Panc1 (cell line): ENCODE measurements at regions not wholly inside any gene's neighbourhood (a gene's known extent, or its start where the extent isn't known, plus 50 kb on each side); places are given as distances from the start of the nearest gene placed in this dataset.

Experiments
- ATAC-seq: fragments of 200-7000 bp; cut with Tn5 transposase; 2 replicates; pipeline ENCODE4 v1.9.1; 2020; ENCODE audit warnings: mild to moderate bottlenecking, moderate library complexity
- BruUV-seq: library from RNA; stranded (reverse); fragments of 400-500 nt; replicated peaks from 2 replicates; lab custom pipeline; 2021; lab: Mats Ljungman, UMichigan
- CTCF ChIA-PET: fragments of 300-600 bp; sonication (Branson Sonifier 250); formaldehyde crosslinking; loops from one replicate; lab custom pipeline; 2022; ENCODE audit warnings: antibody characterized with exemption; lab: Charles Lee
- POLR2A ChIA-PET: fragments of 300-600 bp; sonication (Branson Sonifier 250); formaldehyde crosslinking; loops from one replicate; lab custom pipeline; 2022; ENCODE audit warnings: antibody characterized with exemption; lab: Charles Lee
- DNase-seq: peaks from one replicate; pipeline ENCODE4 v3.0.0-alpha.2; 2010; ENCODE audit warnings: low read depth, low spot score
- H3K27ac ChIP-seq: 2 replicates; pipeline ENCODE4 v1.5.1; 2011; ENCODE audit warnings: mild to moderate bottlenecking, low read length, inconsistent platforms
- H3K27me3 ChIP-seq: fragments of 200-500 bp; sonication (Bioruptor generic); 2 replicates; pipeline ENCODE4 v1.6.0; 2014; ENCODE audit warnings: low read length, inconsistent platforms; ENCODE audit not compliant: control insufficient read depth, insufficient read depth
- H3K36me3 ChIP-seq: fragments of 200-500 bp; sonication (Bioruptor generic); 2 replicates; pipeline ENCODE4 v1.5.1; 2014; ENCODE audit warnings: inconsistent platforms, mild to moderate bottlenecking, low read length, moderate library complexity; ENCODE audit not compliant: control insufficient read depth, insufficient read depth
- H3K4me1 ChIP-seq: 2 replicates; pipeline ENCODE4 v1.5.1; 2011; ENCODE audit warnings: inconsistent platforms, mild to moderate bottlenecking, low read length, moderate library complexity; ENCODE audit not compliant: control insufficient read depth, insufficient read depth
- H3K4me3 ChIP-seq, 2 experiments: 2 replicates each; pipeline ENCODE4 v1.5.1; 2011 to 2012; ENCODE audit warnings: low read depth in 2 of 2, low read length in 2 of 2, mild to moderate bottlenecking in 2 of 2, inconsistent platforms in 1 of 2, moderate library complexity in 1 of 2
- H3K9me3 ChIP-seq: fragments of 200-500 bp; sonication (Bioruptor generic); 2 replicates; pipeline ENCODE4 v1.5.1; 2014; ENCODE audit warnings: low read depth, mild to moderate bottlenecking, inconsistent platforms, low read length, moderate library complexity; ENCODE audit not compliant: control insufficient read depth, insufficient read depth
- POLR2AphosphoS5 ChIP-seq: IDR thresholded peaks from 2 replicates; pipeline ENCODE4 v1.6.1; 2012; ENCODE audit warnings: mild to moderate bottlenecking, low read depth, low read length, moderate library complexity
- SIN3A ChIP-seq: IDR thresholded peaks from 2 replicates; pipeline ENCODE4 v1.6.1; 2012; ENCODE audit warnings: low read depth, mild to moderate bottlenecking, low read length, moderate library complexity, borderline replicate concordance; ENCODE audit not compliant: insufficient read depth
- TCF7L2 ChIP-seq: IDR thresholded peaks from 2 replicates; pipeline ENCODE4 v1.6.1; 2011; ENCODE audit warnings: mild to moderate bottlenecking, low read depth, low read length, inconsistent platforms
- in situ Hi-C: cut with HindIII; loops from 2 replicates; pipeline ENCODE4 v1.10.0; 2016; ENCODE audit warnings: low sequenced_read_pairs, low pct_unique_long_range_greater_than_20kb
- intact Hi-C: fragments of 100-400 bp; cut with micrococcal nuclease; formaldehyde crosslinking; loops from one replicate; pipeline ENCODE4 v1.10.0; 2022; ENCODE audit not compliant: unreplicated experiment
- TF ChIP-seq, protein P1 (sequence below), 2 experiments: IDR thresholded peaks; 2 replicates each; pipeline ENCODE4 v1.6.1; 2011 to 2012; ENCODE audit warnings: low read depth in 2 of 2, control low read depth in 1 of 2, low read length in 1 of 2, mild to moderate bottlenecking in 1 of 2, moderate library complexity in 1 of 2; ENCODE audit not compliant: insufficient read depth in 1 of 2
- TF ChIP-seq, protein P2 (sequence below): fragments of 450-650 bp; IDR thresholded peaks from 2 replicates; pipeline ENCODE4 v1.5.1; 2017; ENCODE audit warnings: mild to moderate bottlenecking

GRCh38 chr1:58430421-58431275, 115.9 kb downstream of the OMA1 start:
- CTCF ChIA-PET = no interaction called here
- no TSS peak for BruUV-seq
- no peak overlapping the region for H3K4me3 ChIP-seq
- DNase-seq (no peak), ATAC-seq (no peak)
- no peak overlapping the region for H3K27ac ChIP-seq
- intact Hi-C loops (no loop called here), in situ Hi-C loops (no loop called here)
- no peak for TF ChIP-seq POLR2AphosphoS5
- no peak for TF ChIP-seq SIN3A
- TF ChIP-seq, protein P1, sequence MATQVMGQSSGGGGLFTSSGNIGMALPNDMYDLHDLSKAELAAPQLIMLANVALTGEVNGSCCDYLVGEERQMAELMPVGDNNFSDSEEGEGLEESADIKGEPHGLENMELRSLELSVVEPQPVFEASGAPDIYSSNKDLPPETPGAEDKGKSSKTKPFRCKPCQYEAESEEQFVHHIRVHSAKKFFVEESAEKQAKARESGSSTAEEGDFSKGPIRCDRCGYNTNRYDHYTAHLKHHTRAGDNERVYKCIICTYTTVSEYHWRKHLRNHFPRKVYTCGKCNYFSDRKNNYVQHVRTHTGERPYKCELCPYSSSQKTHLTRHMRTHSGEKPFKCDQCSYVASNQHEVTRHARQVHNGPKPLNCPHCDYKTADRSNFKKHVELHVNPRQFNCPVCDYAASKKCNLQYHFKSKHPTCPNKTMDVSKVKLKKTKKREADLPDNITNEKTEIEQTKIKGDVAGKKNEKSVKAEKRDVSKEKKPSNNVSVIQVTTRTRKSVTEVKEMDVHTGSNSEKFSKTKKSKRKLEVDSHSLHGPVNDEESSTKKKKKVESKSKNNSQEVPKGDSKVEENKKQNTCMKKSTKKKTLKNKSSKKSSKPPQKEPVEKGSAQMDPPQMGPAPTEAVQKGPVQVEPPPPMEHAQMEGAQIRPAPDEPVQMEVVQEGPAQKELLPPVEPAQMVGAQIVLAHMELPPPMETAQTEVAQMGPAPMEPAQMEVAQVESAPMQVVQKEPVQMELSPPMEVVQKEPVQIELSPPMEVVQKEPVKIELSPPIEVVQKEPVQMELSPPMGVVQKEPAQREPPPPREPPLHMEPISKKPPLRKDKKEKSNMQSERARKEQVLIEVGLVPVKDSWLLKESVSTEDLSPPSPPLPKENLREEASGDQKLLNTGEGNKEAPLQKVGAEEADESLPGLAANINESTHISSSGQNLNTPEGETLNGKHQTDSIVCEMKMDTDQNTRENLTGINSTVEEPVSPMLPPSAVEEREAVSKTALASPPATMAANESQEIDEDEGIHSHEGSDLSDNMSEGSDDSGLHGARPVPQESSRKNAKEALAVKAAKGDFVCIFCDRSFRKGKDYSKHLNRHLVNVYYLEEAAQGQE (IDR thresholded peaks at IDR 0.05; ENCODE audit: insufficient read depth in 1 of 2, low read depth in 2 of 2, low read length in 1 of 2) = no peak
- TF ChIP-seq, protein P2, sequence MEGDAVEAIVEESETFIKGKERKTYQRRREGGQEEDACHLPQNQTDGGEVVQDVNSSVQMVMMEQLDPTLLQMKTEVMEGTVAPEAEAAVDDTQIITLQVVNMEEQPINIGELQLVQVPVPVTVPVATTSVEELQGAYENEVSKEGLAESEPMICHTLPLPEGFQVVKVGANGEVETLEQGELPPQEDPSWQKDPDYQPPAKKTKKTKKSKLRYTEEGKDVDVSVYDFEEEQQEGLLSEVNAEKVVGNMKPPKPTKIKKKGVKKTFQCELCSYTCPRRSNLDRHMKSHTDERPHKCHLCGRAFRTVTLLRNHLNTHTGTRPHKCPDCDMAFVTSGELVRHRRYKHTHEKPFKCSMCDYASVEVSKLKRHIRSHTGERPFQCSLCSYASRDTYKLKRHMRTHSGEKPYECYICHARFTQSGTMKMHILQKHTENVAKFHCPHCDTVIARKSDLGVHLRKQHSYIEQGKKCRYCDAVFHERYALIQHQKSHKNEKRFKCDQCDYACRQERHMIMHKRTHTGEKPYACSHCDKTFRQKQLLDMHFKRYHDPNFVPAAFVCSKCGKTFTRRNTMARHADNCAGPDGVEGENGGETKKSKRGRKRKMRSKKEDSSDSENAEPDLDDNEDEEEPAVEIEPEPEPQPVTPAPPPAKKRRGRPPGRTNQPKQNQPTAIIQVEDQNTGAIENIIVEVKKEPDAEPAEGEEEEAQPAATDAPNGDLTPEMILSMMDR = no peak
- TF ChIP-seq TCF7L2 = no peak
- H3K9me3 ChIP-seq = no peaks in the 10 kb centered on the region
- no peaks in the 10 kb centered on the region; the same call in 1 of the 2 replicates for H3K27me3 ChIP-seq
- H3K4me1 ChIP-seq = no peaks in the 10 kb centered on the region
- POLR2A ChIA-PET = no interaction called here
- H3K36me3 ChIP-seq = no peaks in the 10 kb centered on the region

- in situ Hi-C loops = no loop called here
- ChIA-PET POLR2A (no interaction called here), CTCF (no interaction called here)
- Histone ChIP-seq H3K36me3 (no peaks in the 10 kb centered on the region), H3K4me1 (no peaks in the 10 kb centered on the region), H3K27me3 (no peaks in the 10 kb centered on the region; the same call in 1 of the 2 replicates), H3K27ac (no peak overlapping the region), H3K9me3 (no peaks in the 10 kb centered on the region), H3K4me3 (no peak overlapping the region)
- intact Hi-C loops = no loop called here
- TF ChIP-seq, protein P1 (IDR thresholded peaks at IDR 0.05; ENCODE audit: insufficient read depth in 1 of 2, low read depth in 2 of 2, low read length in 1 of 2) = no peak
- no peak for TF ChIP-seq POLR2AphosphoS5
- TF ChIP-seq TCF7L2 = no peak
- TF ChIP-seq SIN3A = no peak
- DNase-seq (no peak), ATAC-seq (no peak)
- no TSS peak for BruUV-seq
These were observed 119.6 kb downstream of the OMA1 start for GRCh38 chr1:58426918-58427317.
